ENCODE measurements at regions not wholly inside any gene's neighbourhood (a gene's known extent, or its start where the extent isn't known, plus 50 kb on each side); places are given as distances from the start of the nearest gene placed in this dataset.

DNA sequence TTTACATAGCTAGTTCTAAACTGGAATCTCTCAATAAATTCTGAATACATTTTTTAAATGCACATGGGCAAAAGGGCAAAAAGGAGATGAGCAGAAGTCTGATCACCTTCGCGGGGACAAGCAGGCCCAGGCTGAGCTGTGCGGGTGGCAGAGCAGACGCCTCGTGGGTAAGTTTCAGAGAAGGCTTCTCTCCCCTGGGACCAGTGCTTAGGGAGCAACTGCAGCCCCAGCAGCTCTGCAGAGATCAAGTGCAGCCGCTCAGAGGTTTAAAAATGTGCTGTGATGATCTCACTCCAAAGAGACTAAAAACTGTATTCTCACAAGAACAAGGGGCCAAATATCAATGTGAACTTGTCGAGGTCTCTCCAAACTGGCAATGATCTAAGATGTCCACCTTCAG, 264.3 kb upstream of the RNF32 start:
- TF ChIP-seq, protein P1, sequence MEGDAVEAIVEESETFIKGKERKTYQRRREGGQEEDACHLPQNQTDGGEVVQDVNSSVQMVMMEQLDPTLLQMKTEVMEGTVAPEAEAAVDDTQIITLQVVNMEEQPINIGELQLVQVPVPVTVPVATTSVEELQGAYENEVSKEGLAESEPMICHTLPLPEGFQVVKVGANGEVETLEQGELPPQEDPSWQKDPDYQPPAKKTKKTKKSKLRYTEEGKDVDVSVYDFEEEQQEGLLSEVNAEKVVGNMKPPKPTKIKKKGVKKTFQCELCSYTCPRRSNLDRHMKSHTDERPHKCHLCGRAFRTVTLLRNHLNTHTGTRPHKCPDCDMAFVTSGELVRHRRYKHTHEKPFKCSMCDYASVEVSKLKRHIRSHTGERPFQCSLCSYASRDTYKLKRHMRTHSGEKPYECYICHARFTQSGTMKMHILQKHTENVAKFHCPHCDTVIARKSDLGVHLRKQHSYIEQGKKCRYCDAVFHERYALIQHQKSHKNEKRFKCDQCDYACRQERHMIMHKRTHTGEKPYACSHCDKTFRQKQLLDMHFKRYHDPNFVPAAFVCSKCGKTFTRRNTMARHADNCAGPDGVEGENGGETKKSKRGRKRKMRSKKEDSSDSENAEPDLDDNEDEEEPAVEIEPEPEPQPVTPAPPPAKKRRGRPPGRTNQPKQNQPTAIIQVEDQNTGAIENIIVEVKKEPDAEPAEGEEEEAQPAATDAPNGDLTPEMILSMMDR (conservative IDR thresholded peaks at IDR 0.05; ENCODE audit: low read depth, low read length) = no peak
- TF ChIP-seq EZH2 (IDR thresholded peaks at IDR 0.05; ENCODE audit: borderline replicate concordance, low read depth, low read length, poor library complexity, severe bottlenecking) = no peak
